A204.1 (cell line): ENCODE measurements at regions not wholly inside any gene's neighbourhood (a gene's known extent, or its start where the extent isn't known, plus 50 kb on each side); places are given as distances from the start of the nearest gene placed in this dataset.

Source experiments
- FAIRE-seq: peaks from 2 replicates; lab custom pipeline; 2012; peaks lifted over from hg19 to GRCh38; lab: Jason Lieb, UNC

GRCh38 chr2:136452528-136452927, 312.8 kb upstream of the THSD7B start:
- no peak for FAIRE-seq

GRCh38 chr2:136448986-136449780, 316.2 kb upstream of the THSD7B start:
- FAIRE-seq, result no peak

DNA sequence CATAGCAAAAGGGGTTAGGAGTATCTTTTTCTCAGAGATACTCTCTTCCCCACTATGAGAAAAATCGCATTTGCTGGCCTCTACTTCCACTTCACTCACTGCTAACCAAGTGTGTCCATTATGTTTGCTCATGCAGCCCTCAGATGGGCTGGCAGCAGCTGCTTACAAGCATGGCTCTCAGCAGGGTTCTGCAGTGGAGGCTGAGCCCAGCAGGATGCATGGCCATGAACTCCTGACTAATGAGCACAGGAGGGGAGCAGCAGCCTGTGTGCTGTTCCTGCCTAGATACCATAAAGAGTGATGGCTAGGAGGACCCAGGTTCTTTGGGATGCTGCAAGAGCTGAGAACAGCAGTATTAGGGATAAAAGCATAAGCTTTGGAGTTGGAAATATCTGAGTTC, 316.9 kb upstream of the THSD7B start:
- FAIRE-seq, result no peak

DNA sequence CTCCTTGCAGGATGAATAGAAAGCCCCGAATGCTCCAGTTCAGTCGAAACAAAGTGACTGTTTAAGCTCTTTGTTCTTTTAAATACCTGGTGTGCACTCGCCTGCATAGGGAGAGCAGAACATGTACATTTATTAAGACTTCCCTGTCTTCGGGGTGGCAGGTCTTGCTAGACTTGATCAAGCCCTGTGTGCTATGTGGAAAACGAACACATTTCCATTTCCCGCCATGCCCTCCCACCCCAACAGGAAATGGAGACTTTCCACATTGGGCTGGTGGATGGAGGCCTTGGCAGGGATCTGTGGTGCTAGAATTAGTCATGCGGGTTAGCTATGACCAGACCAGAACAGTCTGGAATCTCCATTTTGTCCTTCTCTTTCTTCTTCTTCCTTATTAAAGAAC, 321.0 kb upstream of the THSD7B start:
- no peak for FAIRE-seq

DNA sequence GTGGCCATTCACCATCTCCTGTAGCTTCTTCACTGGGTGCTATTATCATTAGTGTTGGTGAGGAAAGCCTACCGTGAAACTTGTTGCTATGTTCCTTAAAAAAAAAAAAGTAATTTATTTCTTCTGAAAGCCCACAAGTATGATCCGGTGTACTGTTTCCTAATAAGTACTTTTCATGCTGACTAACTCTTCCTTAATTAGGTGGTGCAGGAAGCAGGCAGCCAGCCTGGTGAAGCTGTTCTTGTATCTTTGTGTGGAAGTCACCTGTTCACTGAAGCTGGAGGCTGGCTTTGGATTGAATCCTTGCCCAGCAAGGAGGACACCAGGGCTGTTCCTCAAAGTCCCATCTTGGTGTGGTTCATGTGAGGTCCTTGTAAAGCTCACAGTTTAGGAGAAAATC, 321.7 kb upstream of the THSD7B start:
- FAIRE-seq, result no peak

- FAIRE-seq, result no peak
Observed at GRCh38 chr2:136441979-136442714, 323.2 kb upstream of the THSD7B start.

GRCh38 chr2:136439064-136439676, 321.2 kb upstream of the CXCR4 start:
- FAIRE-seq, result no peak

DNA sequence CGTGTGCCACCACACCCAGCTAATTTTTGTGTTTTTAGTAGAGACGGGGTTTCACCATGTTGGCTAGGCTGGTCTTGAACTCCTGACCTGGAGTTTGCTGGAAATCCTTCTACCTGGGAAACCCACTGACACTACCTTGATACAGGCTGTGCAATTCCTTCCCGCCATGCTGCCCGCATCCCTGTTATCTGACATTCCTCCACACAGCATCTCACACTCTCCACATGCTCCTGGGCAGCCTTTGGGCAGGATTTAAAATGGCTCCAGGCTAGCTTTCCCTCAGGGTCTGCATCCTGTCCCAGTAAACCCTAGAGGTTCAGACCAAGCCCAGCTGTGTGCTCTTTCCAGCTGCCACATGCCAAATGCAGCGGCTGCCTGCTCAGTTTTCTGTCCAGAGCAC, 319.5 kb upstream of the CXCR4 start:
- FAIRE-seq, result no peak

DNA sequence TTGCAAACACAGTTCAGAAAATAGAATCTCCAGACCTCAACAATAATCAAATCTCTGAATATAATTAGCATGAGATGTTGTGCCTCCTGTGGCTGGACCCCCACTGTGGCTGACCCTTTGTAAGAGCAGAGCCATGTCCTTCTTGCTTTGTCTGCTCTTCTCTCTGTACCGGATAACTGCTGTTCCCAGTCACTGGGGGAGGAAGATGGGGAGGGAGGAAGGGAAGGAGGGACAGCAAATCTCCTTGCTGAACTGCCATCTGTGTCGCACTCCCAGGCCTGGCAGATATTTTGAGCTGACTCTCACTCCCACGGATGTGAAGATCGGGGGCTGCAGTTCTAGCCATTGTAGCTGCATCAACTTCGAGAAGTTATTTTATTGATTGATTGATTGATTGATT, 319.0 kb upstream of the CXCR4 start:
- no peak for FAIRE-seq

DNA sequence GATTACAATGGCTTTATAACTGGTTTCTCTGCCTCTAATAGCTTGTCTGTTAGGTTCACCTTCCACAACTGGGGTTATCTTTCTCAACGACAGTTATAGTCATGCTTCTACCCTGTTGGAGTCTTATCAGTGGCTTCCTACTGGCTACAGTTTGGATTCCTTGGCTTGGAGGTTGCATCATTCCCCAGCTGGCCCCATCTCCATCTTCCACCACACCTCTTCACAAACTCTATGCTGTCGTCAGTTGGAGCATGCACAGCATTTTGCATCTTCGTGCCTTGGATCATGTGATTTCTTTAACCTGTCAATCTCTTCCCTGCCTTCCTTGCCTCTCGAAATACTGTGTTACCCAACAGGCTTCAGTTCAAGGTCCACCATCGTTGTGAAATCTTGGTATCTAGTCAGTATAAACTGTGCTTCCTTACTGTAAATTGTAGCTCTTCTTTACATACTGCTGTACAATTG, 316.3 kb upstream of the CXCR4 start:
- no peak for FAIRE-seq

DNA sequence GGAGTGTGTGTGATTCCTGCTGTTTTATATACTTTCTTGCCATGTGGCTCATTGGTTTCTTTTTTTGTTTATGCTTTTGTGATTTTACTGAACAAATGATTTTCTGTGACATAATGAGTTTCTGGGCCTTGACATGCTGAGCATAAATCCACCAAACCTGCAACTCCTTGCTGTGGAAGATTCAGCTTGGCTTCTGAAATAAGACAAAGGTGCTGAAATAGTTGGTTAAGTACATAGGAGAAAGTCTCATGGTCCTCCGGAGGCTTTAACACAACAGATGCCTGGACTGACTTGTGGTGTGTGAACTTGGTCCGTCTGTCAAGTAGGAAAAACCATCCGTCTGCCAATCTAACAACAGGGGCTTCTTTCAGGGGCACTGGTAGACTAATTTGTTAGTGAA, 315.3 kb upstream of the CXCR4 start:
- FAIRE-seq, result no peak

GRCh38 chr2:136424112-136424511, 306.2 kb upstream of the CXCR4 start:
- no peak for FAIRE-seq

DNA sequence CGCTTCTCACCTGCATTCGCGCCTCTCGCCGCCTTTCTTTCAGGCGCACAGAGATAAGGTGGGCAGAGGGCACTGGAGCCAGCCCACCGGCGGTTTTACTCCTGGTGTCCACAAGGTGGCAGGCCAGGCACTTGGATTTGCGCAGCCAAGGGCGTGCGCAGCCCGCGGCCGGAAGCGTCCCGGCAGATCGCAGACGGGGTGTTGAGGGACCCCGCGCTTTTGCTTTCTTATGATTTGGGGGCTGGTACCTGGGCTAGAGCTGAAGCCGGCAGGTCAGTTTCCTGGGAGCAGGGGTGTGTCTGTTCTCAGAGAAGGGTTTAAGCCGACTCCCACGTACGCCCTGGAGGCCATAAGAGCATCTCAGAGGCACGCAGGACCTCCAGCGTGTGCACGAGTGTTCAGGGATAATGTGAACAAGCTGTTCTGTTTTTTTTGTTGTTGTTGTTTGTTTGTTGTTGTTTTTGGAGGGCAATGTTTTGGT, 305.6 kb upstream of the CXCR4 start:
- FAIRE-seq, result no peak

DNA sequence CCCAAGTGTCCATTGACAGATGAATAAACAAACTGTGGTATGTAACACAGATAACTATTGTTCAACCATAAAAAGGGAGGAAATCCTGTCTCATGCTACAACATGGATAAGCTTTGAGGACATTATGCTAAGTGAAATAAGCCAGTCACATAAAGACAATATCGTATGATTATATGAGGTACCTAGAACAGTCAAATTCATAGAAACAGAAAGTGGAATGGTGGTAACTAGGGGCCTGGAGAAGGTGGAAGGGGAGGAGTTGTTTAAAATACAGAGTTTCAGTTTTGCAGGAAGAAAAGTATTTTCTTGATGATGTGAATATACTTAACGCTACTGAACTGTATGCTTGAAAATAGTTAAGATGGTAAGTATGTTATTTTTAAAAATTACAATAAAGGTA, 304.6 kb upstream of the CXCR4 start:
- FAIRE-seq, result no peak

DNA sequence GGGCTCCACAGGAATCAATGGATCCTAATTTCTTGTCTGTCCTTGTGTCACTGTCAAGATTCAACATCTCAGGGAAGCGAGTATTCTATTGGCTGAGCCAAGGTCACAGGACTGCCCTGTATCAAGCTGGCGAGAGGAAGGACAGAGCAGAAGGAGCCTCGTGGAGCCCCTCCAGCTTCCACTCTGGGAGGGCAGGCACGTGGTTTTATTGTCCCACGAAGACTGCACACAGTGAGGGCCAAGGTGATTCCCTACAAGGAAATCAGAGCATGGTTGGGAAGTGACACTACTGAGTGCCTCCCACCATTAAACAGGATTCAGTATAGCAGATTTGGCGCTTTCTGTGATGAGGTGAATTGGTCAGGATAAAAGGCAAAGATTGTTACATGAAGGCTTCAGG, 302.4 kb upstream of the CXCR4 start:
- FAIRE-seq, result no peak

GRCh38 chr2:136411946-136412345, 294.0 kb upstream of the CXCR4 start:
- no peak for FAIRE-seq

GRCh38 chr2:136410673-136411072, 292.7 kb upstream of the CXCR4 start:
- no peak for FAIRE-seq

- FAIRE-seq, result no peak
Observed at GRCh38 chr2:136408795-136409194, 290.8 kb upstream of the CXCR4 start.

- FAIRE-seq, result no peak
Observed at GRCh38 chr2:136407952-136408318, 290.0 kb upstream of the CXCR4 start.

DNA sequence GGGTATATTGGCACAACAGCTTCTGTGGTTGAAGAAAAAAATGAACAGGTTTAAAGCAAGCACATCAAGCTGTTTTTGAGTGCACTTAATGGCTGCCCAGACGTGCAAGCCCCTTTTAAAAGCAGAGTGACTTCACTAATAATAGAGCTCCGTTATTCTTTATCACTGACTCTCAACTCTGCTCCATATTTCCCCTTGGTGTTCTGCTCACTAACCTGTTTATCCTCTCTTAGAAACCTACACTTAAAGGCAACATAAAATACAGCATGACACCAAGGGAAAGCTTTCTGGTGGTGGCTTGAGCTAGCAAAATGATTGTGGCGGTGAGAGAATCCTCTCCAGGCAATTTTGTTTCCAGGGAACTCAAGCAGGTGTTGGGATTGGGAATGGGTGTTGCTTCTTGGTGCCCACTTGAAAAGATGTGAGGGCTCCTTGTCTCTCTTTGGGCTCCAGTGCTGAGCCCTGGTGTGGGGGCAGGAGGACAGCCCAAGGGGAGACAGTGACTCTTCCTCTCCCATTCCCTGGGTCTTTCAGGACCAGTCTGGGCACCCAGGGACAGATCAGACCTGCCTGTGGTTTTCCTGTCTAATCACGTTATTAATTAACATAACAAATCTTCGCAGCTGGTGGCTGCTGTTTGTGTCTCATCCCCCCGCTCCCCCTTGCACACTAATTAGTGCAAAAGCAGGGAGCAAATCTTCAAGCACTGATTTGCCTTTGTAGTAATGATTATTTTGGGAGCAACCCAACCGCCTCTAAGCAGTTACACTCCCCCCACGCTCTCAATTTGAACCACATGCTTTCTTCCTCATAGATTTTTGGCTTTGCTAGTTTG, 289.4 kb upstream of the CXCR4 start:
- FAIRE-seq, result no peak

GRCh38 chr2:136404925-136405324, 287.0 kb upstream of the CXCR4 start:
- no peak for FAIRE-seq

DNA sequence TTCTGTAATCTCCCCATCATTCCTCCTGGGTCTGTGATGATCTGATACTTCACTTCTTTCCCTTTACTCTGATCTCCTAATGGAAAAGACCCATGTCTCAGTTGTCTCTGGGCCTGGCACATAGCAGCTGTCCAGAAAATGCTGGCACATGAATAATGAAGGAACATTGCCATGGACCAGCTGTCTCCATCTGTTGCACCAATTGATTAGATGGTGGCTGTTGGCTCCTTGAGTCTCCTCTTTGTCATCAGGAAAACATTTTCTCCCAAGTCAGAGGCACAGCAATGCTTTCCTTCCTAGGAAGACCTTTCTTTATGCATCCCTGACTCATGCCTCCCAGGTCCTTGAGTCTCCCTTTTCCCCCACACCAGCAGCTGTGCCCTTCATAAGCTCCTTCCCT, 286.2 kb upstream of the CXCR4 start:
- FAIRE-seq, result no peak
